ENCODE measurements at regions not wholly inside any gene's neighbourhood (a gene's known extent, or its start where the extent isn't known, plus 50 kb on each side); places are given as distances from the start of the nearest gene placed in this dataset.

DNA sequence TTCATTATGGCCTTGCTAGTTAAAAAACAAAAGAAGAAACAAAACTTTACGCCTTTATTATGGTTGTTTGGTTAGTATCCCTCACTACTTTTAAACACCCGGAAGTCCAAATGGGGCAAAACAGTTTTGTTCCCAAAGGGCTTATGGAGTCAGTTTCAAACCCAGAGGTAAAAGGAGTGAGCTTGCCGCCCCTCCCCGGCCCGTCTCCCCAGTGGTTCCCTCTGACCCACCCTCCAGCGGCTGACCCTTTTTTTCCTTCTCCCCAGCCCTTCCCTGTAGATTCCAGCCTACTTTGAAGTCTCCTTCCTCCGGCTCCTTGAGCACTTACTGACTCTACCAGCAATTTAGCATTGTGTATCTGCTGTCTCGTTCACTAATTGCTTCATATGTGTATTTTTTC lies 209.2 kb downstream of the ICOS start:
- TF ChIP-seq, protein P1, sequence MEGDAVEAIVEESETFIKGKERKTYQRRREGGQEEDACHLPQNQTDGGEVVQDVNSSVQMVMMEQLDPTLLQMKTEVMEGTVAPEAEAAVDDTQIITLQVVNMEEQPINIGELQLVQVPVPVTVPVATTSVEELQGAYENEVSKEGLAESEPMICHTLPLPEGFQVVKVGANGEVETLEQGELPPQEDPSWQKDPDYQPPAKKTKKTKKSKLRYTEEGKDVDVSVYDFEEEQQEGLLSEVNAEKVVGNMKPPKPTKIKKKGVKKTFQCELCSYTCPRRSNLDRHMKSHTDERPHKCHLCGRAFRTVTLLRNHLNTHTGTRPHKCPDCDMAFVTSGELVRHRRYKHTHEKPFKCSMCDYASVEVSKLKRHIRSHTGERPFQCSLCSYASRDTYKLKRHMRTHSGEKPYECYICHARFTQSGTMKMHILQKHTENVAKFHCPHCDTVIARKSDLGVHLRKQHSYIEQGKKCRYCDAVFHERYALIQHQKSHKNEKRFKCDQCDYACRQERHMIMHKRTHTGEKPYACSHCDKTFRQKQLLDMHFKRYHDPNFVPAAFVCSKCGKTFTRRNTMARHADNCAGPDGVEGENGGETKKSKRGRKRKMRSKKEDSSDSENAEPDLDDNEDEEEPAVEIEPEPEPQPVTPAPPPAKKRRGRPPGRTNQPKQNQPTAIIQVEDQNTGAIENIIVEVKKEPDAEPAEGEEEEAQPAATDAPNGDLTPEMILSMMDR (IDR thresholded peaks at IDR 0.05) = no peak
- TF ChIP-seq POLR2A (IDR thresholded peaks at IDR 0.05) (no peak), POLR2AphosphoS5 (IDR thresholded peaks at IDR 0.05) (no peak), EP300 (IDR thresholded peaks at IDR 0.05) (no peak)
